Gastroesophageal sphincter (tissue), 3 donors: ENCODE measurements at regions not wholly inside any gene's neighbourhood (a gene's known extent, or its start where the extent isn't known, plus 50 kb on each side); places are given as distances from the start of the nearest gene placed in this dataset.

Experiments used
- EP300 ChIP-seq: sonication (generic); formaldehyde crosslinking; IDR thresholded peaks from one replicate; pipeline ENCODE4 v1.6.1; 2017; ENCODE audit warnings: antibody characterized with exemption, mild to moderate bottlenecking
- POLR2A ChIP-seq, 2 donors: fragments of 450-650 bp; IDR thresholded peaks; one replicate each; pipeline ENCODE4 v1.6.1; 2017; ENCODE audit warnings: antibody characterized with exemption in 2 of 2, mild to moderate bottlenecking in 2 of 2, moderate library complexity in 1 of 2
- POLR2AphosphoS5 ChIP-seq: sonication (generic); formaldehyde crosslinking; IDR thresholded peaks from one replicate; pipeline ENCODE4 v1.6.1; 2017; ENCODE audit warnings: antibody characterized with exemption
- TF ChIP-seq, protein P1 (sequence below), 4 experiments: fragments of 200-600 bp in 2 of 4; fragments of 450-650 bp in 2 of 4; sonication (generic) in 1 of 4; IDR thresholded peaks; one replicate each; pipeline ENCODE4 v1.5.1; 2017 to 2019; ENCODE audit warnings: antibody characterized with exemption in 4 of 4, mild to moderate bottlenecking in 2 of 4, moderate library complexity in 2 of 4

DNA sequence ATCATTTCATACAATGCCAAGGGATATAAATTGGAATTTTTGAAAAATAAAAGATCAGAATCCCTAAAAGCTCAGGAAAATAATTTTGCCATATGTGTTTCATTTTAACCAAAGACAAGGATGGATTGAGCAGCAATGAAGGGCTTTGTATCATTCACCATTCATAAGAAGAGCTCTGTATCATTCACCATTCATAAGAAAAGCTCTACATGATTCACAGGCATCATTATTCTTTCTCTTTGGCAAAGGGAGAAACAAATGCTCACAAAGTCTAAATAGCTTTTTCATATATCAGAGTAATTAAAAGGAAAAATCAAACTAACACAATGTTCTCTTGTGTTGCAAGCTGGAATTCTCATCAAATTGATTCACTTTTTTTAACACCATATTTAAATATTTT, 169.1 kb upstream of the MC4R start:
- TF ChIP-seq, protein P1, sequence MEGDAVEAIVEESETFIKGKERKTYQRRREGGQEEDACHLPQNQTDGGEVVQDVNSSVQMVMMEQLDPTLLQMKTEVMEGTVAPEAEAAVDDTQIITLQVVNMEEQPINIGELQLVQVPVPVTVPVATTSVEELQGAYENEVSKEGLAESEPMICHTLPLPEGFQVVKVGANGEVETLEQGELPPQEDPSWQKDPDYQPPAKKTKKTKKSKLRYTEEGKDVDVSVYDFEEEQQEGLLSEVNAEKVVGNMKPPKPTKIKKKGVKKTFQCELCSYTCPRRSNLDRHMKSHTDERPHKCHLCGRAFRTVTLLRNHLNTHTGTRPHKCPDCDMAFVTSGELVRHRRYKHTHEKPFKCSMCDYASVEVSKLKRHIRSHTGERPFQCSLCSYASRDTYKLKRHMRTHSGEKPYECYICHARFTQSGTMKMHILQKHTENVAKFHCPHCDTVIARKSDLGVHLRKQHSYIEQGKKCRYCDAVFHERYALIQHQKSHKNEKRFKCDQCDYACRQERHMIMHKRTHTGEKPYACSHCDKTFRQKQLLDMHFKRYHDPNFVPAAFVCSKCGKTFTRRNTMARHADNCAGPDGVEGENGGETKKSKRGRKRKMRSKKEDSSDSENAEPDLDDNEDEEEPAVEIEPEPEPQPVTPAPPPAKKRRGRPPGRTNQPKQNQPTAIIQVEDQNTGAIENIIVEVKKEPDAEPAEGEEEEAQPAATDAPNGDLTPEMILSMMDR (IDR thresholded peaks at IDR 0.05) = no peak
- TF ChIP-seq POLR2A (IDR thresholded peaks at IDR 0.05) = no peak
- no peak for TF ChIP-seq POLR2AphosphoS5
- TF ChIP-seq EP300 = no peak
